HPDE6-E6E7 (cell line): ENCODE measurements at regions not wholly inside any gene's neighbourhood (a gene's known extent, or its start where the extent isn't known, plus 50 kb on each side); places are given as distances from the start of the nearest gene placed in this dataset.

Source experiments
- DNase-seq: peaks from one replicate; pipeline ENCODE4 v3.0.0; 2011; ENCODE audit warnings: missing footprints; ENCODE audit errors: extremely low spot score

- no peak for DNase-seq
Measured at GRCh38 chr4:176011529-176011928, 54.1 kb upstream of the WDR17 start.

GRCh38 chr4:176013476-176014247 is 52.0 kb upstream of the WDR17 start:
- no peak for DNase-seq

- no peak for DNase-seq
Measured at GRCh38 chr4:176014583-176015108, 51.0 kb upstream of the WDR17 start.
